Panc1 (cell line): ENCODE measurements at regions not wholly inside any gene's neighbourhood (a gene's known extent, or its start where the extent isn't known, plus 50 kb on each side); places are given as distances from the start of the nearest gene placed in this dataset.

ENCODE experiments used
- ATAC-seq: fragments of 200-7000 bp; cut with Tn5 transposase; 2 replicates; pipeline ENCODE4 v1.9.1; 2020; ENCODE audit warnings: mild to moderate bottlenecking, moderate library complexity
- BruUV-seq: library from RNA; stranded (reverse); fragments of 400-500 nt; replicated peaks from 2 replicates; lab custom pipeline; 2021; lab: Mats Ljungman, UMichigan
- CTCF ChIA-PET: fragments of 300-600 bp; sonication (Branson Sonifier 250); formaldehyde crosslinking; loops from one replicate; lab custom pipeline; 2022; ENCODE audit warnings: antibody characterized with exemption; lab: Charles Lee
- POLR2A ChIA-PET: fragments of 300-600 bp; sonication (Branson Sonifier 250); formaldehyde crosslinking; loops from one replicate; lab custom pipeline; 2022; ENCODE audit warnings: antibody characterized with exemption; lab: Charles Lee
- DNase-seq: peaks from one replicate; pipeline ENCODE4 v3.0.0-alpha.2; 2010; ENCODE audit warnings: low read depth, low spot score
- H3K27ac ChIP-seq: 2 replicates; pipeline ENCODE4 v1.5.1; 2011; ENCODE audit warnings: mild to moderate bottlenecking, low read length, inconsistent platforms
- H3K27me3 ChIP-seq: fragments of 200-500 bp; sonication (Bioruptor generic); 2 replicates; pipeline ENCODE4 v1.6.0; 2014; ENCODE audit warnings: low read length, inconsistent platforms; ENCODE audit not compliant: control insufficient read depth, insufficient read depth
- H3K36me3 ChIP-seq: fragments of 200-500 bp; sonication (Bioruptor generic); 2 replicates; pipeline ENCODE4 v1.5.1; 2014; ENCODE audit warnings: inconsistent platforms, mild to moderate bottlenecking, low read length, moderate library complexity; ENCODE audit not compliant: control insufficient read depth, insufficient read depth
- H3K4me1 ChIP-seq: 2 replicates; pipeline ENCODE4 v1.5.1; 2011; ENCODE audit warnings: inconsistent platforms, mild to moderate bottlenecking, low read length, moderate library complexity; ENCODE audit not compliant: control insufficient read depth, insufficient read depth
- H3K4me3 ChIP-seq, 2 experiments: 2 replicates each; pipeline ENCODE4 v1.5.1; 2011 to 2012; ENCODE audit warnings: low read depth in 2 of 2, low read length in 2 of 2, mild to moderate bottlenecking in 2 of 2, inconsistent platforms in 1 of 2, moderate library complexity in 1 of 2
- H3K9me3 ChIP-seq: fragments of 200-500 bp; sonication (Bioruptor generic); 2 replicates; pipeline ENCODE4 v1.5.1; 2014; ENCODE audit warnings: low read depth, mild to moderate bottlenecking, inconsistent platforms, low read length, moderate library complexity; ENCODE audit not compliant: control insufficient read depth, insufficient read depth
- CTCF ChIP-seq: fragments of 450-650 bp; IDR thresholded peaks from 2 replicates; pipeline ENCODE4 v1.5.1; 2017; ENCODE audit warnings: mild to moderate bottlenecking
- POLR2AphosphoS5 ChIP-seq: IDR thresholded peaks from 2 replicates; pipeline ENCODE4 v1.6.1; 2012; ENCODE audit warnings: mild to moderate bottlenecking, low read depth, low read length, moderate library complexity
- REST ChIP-seq, 2 experiments: IDR thresholded peaks; 2 replicates each; pipeline ENCODE4 v1.6.1; 2011 to 2012; ENCODE audit warnings: low read depth in 2 of 2, control low read depth in 1 of 2, low read length in 1 of 2, mild to moderate bottlenecking in 1 of 2, moderate library complexity in 1 of 2; ENCODE audit not compliant: insufficient read depth in 1 of 2
- SIN3A ChIP-seq: IDR thresholded peaks from 2 replicates; pipeline ENCODE4 v1.6.1; 2012; ENCODE audit warnings: low read depth, mild to moderate bottlenecking, low read length, moderate library complexity, borderline replicate concordance; ENCODE audit not compliant: insufficient read depth
- TCF7L2 ChIP-seq: IDR thresholded peaks from 2 replicates; pipeline ENCODE4 v1.6.1; 2011; ENCODE audit warnings: mild to moderate bottlenecking, low read depth, low read length, inconsistent platforms
- in situ Hi-C: cut with HindIII; loops from 2 replicates; pipeline ENCODE4 v1.10.0; 2016; ENCODE audit warnings: low sequenced_read_pairs, low pct_unique_long_range_greater_than_20kb
- intact Hi-C: fragments of 100-400 bp; cut with micrococcal nuclease; formaldehyde crosslinking; loops from one replicate; pipeline ENCODE4 v1.10.0; 2022; ENCODE audit not compliant: unreplicated experiment

DNA sequence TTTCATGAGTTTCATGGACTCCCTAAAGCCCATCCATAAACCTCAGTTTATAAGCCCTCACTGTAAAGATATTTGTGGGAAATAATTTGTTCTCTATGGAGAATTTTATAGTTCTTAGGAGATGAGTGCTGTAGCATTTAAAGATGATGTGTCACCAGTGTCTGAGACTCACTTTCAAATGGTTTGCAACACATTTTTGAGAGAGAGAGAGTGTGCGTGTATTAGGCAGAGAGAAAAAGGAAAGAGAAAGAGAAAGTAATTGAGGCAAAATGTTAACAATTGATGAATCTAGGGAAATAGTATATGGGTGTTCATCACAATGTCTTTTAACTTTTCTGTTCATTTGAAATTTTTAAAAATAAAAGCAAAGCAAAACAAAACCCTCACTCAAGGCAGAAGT, 479.0 kb downstream of the ZSWIM6 start:
- BruUV-seq = no TSS peak
- H3K9me3 ChIP-seq = no peaks in the 10 kb centered on the region
- TF ChIP-seq CTCF = no peak
- TF ChIP-seq TCF7L2 = no peak
- no peak for TF ChIP-seq SIN3A
- TF ChIP-seq REST (IDR thresholded peaks at IDR 0.05; ENCODE audit: insufficient read depth in 1 of 2, low read depth in 2 of 2, low read length in 1 of 2) = no peak
- TF ChIP-seq POLR2AphosphoS5 = no peak
- no peaks in the 10 kb centered on the region for H3K36me3 ChIP-seq
- H3K27ac ChIP-seq = no peak overlapping the region
- CTCF ChIA-PET = no interaction called here
- POLR2A ChIA-PET = no interaction called here
- no peak for ATAC-seq
- in situ Hi-C loops = no loop called here
- intact Hi-C loops = loop anchor here (10.0 kb wide), 1 partner anchor 476 kb away; the partner anchor contains the start of gene ZSWIM6
- H3K4me3 ChIP-seq = no peak overlapping the region
- H3K27me3 ChIP-seq = peaks cover 17% of the 10 kb centered on the region
- no peak for DNase-seq
- H3K4me1 ChIP-seq = no peaks in the 10 kb centered on the region

DNA sequence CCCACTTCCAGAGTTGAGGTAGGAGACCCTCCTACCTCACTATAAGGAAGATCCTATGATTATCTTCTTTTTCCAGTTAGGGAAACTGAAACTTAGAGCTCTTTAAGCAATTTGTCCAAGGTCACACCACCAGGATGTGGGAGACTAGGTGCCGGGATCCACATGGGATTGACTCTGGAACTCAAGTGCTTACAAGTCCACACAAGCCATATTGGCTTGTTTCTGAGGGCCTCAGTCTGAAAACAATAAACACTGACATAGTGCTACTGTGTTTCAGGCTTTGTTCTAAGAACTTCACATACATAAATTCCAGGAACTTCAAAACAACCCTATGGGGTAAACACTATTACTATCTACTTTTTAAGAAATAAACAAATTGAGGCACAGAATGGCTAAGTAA, 481.3 kb downstream of the ZSWIM6 start:
- no peaks in the 10 kb centered on the region for H3K36me3 ChIP-seq
- H3K4me3 ChIP-seq = no peak overlapping the region
- no peak overlapping the region for H3K27ac ChIP-seq
- ChIA-PET CTCF (no interaction called here), POLR2A (interaction anchor here (0.7 kb wide), 1 partner anchor 9 kb away, joined by 9 read pairs; no protein-coding TSS in a partner anchor)
- TF ChIP-seq CTCF (no peak), TCF7L2 (no peak), REST (IDR thresholded peaks at IDR 0.05; ENCODE audit: insufficient read depth in 1 of 2, low read depth in 2 of 2, low read length in 1 of 2) (no peak), POLR2AphosphoS5 (no peak), SIN3A (no peak)
- DNase-seq (no peak), ATAC-seq (no peak)
- in situ Hi-C loops (no loop called here), intact Hi-C loops (loop anchor here (10.0 kb wide), 1 partner anchor 479 kb away; the partner anchor contains the start of gene ZSWIM6)
- peaks cover 34% of the 10 kb centered on the region for H3K27me3 ChIP-seq
- H3K9me3 ChIP-seq = no peaks in the 10 kb centered on the region
- no TSS peak for BruUV-seq
- no peaks in the 10 kb centered on the region for H3K4me1 ChIP-seq
